ENCODE measurements at regions not wholly inside any gene's neighbourhood (a gene's known extent, or its start where the extent isn't known, plus 50 kb on each side); places are given as distances from the start of the nearest gene placed in this dataset.

DNA sequence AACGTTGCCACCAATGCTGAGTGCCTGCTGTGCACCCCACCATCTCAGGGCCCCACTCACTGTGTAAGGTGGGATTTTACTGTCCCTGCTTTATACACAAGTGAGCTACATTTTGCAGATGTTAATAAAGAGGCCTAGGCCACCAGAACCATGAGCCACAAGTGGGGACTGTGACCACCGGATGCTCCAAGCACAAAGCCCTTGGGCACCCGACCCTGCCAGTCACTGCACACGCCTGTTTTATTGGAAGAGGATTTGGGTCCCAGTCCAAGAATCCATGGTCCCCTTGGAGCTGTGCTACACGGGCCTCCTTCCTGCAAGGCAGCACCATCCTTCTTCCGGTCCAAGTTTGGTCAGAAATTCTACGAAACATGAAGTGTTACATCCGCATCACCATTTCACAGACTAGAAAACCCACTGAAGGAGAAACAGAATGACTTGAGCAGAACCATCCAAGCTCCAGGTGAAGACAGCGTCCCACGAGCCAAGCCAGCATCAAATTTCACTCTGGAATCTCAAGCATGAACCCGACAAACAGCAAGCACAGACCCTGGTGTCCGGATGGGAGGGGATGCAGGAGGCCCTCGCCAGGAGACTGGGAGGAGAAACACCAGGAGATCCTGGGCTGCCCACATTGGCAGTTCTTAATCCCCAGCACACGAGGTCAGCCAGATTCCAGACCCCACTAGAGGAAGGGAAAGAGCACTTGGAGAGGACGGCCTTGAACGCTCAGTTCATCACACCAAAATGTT lies 226.9 kb downstream of the DLL1 start:
- Histone ChIP-seq H3K9me3 (ENCODE audit: low read depth) (no peaks in the 10 kb centered on the region), H3K27me3 (no peaks in the 10 kb centered on the region), H3K79me2 (no peaks in the 10 kb centered on the region), H3K27ac (no peak overlapping the region), H3K4me1 (ENCODE audit: insufficient read depth) (no peaks in the 10 kb centered on the region), H4K20me1 (ENCODE audit: insufficient read depth, poor library complexity, severe bottlenecking) (no peaks in the 10 kb centered on the region), H2AFZ (no peak overlapping the region), H3K36me3 (replicated peaks; ENCODE audit: insufficient read depth, low read depth) (no peaks in the 10 kb centered on the region), H3K4me2 (no peak overlapping the region), H3K9me2 (replicated peaks; ENCODE audit: insufficient read depth) (no peaks in the 10 kb centered on the region), H3K4me3 (no peak overlapping the region)
- no peak for DNase-seq (ENCODE audit: low spot score)
- TF ChIP-seq EZH2 (IDR thresholded peaks at IDR 0.05; ENCODE audit: borderline replicate concordance) (no peak), EZH2phosphoT487 (IDR thresholded peaks at IDR 0.05; ENCODE audit: low read depth, severe bottlenecking, unreplicated experiment) (no peak)
- TF ChIP-seq, protein P1, sequence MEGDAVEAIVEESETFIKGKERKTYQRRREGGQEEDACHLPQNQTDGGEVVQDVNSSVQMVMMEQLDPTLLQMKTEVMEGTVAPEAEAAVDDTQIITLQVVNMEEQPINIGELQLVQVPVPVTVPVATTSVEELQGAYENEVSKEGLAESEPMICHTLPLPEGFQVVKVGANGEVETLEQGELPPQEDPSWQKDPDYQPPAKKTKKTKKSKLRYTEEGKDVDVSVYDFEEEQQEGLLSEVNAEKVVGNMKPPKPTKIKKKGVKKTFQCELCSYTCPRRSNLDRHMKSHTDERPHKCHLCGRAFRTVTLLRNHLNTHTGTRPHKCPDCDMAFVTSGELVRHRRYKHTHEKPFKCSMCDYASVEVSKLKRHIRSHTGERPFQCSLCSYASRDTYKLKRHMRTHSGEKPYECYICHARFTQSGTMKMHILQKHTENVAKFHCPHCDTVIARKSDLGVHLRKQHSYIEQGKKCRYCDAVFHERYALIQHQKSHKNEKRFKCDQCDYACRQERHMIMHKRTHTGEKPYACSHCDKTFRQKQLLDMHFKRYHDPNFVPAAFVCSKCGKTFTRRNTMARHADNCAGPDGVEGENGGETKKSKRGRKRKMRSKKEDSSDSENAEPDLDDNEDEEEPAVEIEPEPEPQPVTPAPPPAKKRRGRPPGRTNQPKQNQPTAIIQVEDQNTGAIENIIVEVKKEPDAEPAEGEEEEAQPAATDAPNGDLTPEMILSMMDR (IDR thresholded peaks at IDR 0.05; ENCODE audit: poor library complexity): no peak
- WGBS (ENCODE audit: low lambda C conversion rate, missing lambda C conversion rate): 67% methylated on average over 15 of the region's 16 CpGs

DNA sequence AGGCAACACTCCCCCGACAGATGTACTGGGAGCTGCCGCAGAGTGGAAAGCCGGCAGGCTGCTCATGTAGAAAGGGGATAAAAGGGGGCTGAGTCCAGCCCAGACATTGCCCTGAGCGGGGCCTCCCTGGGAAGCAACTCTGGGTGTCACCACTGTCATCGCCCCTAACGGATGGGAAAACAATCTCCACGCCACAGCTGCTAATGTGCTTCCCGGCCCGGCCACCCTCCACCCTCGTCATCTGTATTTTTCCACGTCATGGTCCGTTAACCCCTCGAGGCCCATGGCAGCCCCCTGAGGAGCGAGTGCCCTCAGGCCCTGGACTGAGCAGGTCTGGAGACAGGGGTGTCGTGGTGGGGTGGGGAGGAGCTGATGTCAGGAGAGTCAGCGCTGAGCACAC lies 227.4 kb downstream of the DLL1 start:
- WGBS (ENCODE audit: low lambda C conversion rate, missing lambda C conversion rate): 75% methylated on average over 16 of the region's 16 CpGs
- no peaks in the 10 kb centered on the region for H3K9me3 ChIP-seq (ENCODE audit: low read depth)
- no peaks in the 10 kb centered on the region for H3K79me2 ChIP-seq
- no peak overlapping the region for H2AFZ ChIP-seq
- no peak for DNase-seq (ENCODE audit: low spot score)
- H3K4me1 ChIP-seq (ENCODE audit: insufficient read depth): no peaks in the 10 kb centered on the region
- no peaks in the 10 kb centered on the region for H3K9me2 ChIP-seq (replicated peaks; ENCODE audit: insufficient read depth)
- no peak for TF ChIP-seq EZH2 (IDR thresholded peaks at IDR 0.05; ENCODE audit: borderline replicate concordance)
- TF ChIP-seq, protein P1 (IDR thresholded peaks at IDR 0.05; ENCODE audit: poor library complexity): no peak
- H4K20me1 ChIP-seq (ENCODE audit: insufficient read depth, poor library complexity, severe bottlenecking): no peaks in the 10 kb centered on the region
- no peaks in the 10 kb centered on the region for H3K36me3 ChIP-seq (replicated peaks; ENCODE audit: insufficient read depth, low read depth)
- no peak overlapping the region for H3K27ac ChIP-seq
- H3K27me3 ChIP-seq: no peaks in the 10 kb centered on the region
- no peak overlapping the region for H3K4me3 ChIP-seq
- no peak overlapping the region for H3K4me2 ChIP-seq

DNA sequence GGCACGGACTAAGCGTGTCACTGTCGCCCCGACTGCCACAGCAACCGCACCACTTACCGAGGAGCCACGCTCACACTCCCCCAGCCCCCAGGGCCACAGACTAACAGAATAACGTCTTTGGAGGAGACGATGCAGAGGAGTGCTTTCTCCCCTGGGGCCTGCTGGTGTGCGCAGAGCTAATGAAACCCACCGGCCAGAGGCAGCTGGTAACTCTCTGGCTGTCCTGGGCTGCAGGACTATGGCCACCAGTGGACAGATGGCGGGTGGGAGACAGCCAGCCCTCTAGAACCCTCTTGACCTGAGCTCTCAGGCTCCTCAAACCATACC lies 228.0 kb downstream of the DLL1 start:
- no peak overlapping the region for H2AFZ ChIP-seq
- whole genome bisulfite sequencing (ENCODE audit: low lambda C conversion rate, missing lambda C conversion rate): 96% methylated on average over 12 of the region's 12 CpGs
- H3K4me2 ChIP-seq: no peak overlapping the region
- no peak overlapping the region for H3K27ac ChIP-seq
- no peaks in the 10 kb centered on the region for H3K9me2 ChIP-seq (replicated peaks; ENCODE audit: insufficient read depth)
- H3K27me3 ChIP-seq: no peaks in the 10 kb centered on the region
- H3K79me2 ChIP-seq: no peaks in the 10 kb centered on the region
- H3K4me1 ChIP-seq (ENCODE audit: insufficient read depth): no peaks in the 10 kb centered on the region
- H3K36me3 ChIP-seq (replicated peaks; ENCODE audit: insufficient read depth, low read depth): no peaks in the 10 kb centered on the region
- no peak overlapping the region for H3K4me3 ChIP-seq
- TF ChIP-seq EZH2 (IDR thresholded peaks at IDR 0.05; ENCODE audit: borderline replicate concordance) (no peak), EZH2phosphoT487 (IDR thresholded peaks at IDR 0.05; ENCODE audit: low read depth, severe bottlenecking, unreplicated experiment) (no peak)
- TF ChIP-seq, protein P1 (IDR thresholded peaks at IDR 0.05; ENCODE audit: poor library complexity): no peak
- H3K9me3 ChIP-seq (ENCODE audit: low read depth): no peaks in the 10 kb centered on the region
- H4K20me1 ChIP-seq (ENCODE audit: insufficient read depth, poor library complexity, severe bottlenecking): no peaks in the 10 kb centered on the region
- DNase-seq (ENCODE audit: low spot score): no peak
